GM18909 (cell line): ENCODE measurements at regions not wholly inside any gene's neighbourhood (a gene's known extent, or its start where the extent isn't known, plus 50 kb on each side); places are given as distances from the start of the nearest gene placed in this dataset.
"Not testable (repeated sequence)": the region's sequence is repeated elsewhere in the genome, so short reads cannot be mapped to it uniquely, and the experiment has no call there.

Experiments used
- ATAC-seq: cut with Tn5 transposase; IDR thresholded peaks from one replicate; pipeline ENCODE4 v1.9.1; 2021; ENCODE audit warnings: mild to moderate bottlenecking; ENCODE audit not compliant: unreplicated experiment, poor library complexity

DNA sequence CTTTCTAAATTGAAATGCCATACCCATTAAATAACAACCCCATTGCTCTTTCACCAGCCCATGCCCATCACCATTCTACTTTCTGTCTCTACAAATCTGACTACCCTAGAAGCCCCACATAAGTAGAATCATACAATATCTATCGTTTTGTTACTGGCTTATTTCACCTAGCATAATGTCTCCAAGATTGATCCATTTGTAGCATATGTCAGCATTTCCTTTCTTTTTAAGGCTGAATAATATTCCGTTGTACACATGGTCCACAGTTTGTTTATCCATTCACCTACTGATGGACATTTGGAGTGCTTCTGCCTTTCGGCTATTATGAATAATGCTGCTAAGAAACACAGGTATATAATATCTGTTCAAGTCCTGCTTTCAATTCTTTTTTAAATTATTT lies 393.1 kb upstream of the SOX9 start:
- no peak for ATAC-seq

DNA sequence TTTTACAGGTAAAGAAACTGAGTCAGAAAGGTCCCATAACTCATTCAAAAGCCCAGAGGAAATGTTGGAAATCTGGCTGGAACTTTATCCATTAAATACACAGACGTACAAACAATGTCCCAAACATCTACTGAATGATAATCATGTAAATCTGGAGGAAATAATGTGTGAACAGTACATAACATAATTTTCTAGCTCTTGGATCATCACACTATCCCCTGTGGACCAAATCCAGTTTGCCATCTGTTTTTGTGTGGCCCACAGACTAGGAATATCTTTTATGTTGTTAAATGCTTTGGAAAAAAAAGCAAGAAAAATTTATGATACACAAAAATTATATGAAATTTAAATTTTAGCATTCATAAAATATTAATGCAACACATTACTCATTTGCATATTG lies 389.9 kb upstream of the SOX9 start:
- ATAC-seq = no peak

GRCh38 chr17:71735893-71736292 lies 384.9 kb upstream of the SOX9 start:
- no peak for ATAC-seq

DNA sequence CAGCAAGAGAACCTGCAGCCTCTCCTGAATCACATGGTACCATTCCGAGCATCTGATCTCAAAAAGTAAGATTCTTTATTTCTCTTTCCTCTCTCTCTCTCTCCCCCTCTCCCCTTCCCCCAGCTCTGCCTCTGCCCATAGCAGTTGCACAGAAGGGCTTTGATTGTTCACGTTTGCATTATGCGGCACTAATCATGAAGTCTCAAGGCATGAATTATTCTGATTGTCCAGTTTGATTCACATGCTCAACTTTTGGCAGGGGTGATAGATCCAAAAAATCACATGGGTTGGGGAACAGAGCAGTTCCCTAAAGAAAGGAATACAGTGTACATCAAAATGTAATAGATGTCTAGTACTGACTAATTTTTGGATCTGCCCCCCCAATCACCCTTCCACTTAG lies 380.0 kb upstream of the SOX9 start:
- no peak for ATAC-seq

DNA sequence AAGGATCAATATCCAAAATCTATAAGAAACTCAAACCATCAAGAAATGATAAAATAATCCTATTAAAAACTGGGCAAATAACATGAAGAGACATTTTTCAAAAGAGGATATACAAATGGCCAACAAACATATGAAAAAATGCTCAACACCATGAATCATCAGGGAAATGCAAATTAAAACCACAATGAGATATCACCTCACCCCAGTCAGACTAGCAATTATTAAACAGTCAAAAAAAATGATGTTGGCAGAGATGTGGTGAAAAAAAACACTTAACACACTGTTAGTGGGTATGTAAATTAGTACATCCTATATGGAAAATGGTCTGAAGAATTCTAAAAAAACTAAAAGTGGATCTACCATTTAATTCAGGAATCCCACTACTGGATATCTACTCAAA lies 379.0 kb upstream of the SOX9 start:
- no peak for ATAC-seq

- ATAC-seq = no peak
These were observed 371.9 kb upstream of the SOX9 start for GRCh38 chr17:71748872-71749271.

DNA sequence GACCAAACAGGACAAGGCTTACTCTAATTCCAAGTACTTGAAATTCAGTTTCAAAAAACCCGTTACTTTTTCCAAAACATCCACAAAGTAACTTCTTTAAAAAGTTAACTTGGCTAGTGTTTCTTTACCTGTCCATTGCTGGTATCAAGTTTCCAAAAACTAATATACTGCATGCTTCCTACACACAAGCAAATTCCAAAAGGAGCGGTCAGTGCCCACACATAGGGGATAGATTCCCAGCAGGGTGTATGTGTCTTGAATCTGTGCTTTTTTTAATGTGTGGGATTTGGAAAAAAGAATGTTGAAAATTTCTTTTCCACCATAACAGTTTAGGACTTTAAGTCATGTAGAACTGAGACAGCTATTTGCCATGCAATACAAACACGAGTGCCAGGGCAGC lies 367.8 kb upstream of the SOX9 start:
- no peak for ATAC-seq

DNA sequence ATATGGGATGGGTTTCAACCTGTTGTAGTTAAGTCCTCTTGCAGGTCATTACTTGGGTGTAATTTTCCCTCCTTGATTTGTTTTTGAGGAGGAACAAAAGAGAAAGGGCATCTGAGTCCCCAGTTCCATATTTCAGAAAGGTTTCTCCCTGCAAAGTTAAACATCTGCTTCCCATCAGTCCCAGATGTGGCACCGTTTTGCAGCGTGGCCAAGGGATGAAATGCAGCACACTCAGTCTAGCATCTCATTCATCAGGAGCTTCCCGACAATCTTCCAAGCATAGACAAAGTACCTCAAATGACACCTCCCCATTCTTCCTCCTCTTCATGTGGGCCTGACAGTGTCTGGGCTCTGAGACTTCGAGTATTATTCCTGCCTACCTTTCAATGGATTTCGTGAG lies 363.7 kb upstream of the SOX9 start:
- no peak for ATAC-seq

GRCh38 chr17:71757956-71758355 lies 362.9 kb upstream of the SOX9 start:
- ATAC-seq = no peak

DNA sequence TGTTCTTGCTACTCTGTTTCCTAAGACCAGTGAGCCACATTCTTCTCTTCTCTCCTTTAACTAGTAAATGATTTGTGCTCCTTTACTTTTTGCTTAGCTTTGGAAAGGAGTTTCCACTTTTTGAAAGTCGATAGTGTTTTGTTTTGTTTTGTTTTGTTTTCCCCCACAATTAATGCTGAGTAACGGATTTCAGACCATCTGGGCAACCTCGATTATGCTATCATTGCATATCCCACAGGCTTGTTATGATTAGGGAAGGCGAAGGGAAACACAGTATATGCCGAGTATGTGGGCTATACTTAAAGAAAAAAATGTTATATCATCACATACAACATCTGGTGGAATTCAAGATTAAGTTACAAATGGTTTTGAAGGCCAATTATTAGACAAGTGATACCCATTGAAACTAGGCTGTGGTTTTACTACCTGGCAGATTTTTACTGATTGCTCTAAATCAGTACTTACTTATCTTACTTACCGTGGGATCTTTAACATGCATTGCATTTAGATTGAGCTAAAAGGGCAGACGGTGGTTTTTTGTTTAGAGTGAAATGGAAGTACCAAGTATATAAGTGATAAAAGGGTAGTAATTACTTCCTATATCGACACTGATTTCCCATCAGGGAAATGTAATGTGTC lies 361.3 kb upstream of the SOX9 start:
- ATAC-seq = no peak

GRCh38 chr17:71760062-71760720 lies 360.6 kb upstream of the SOX9 start:
- ATAC-seq = no peak

DNA sequence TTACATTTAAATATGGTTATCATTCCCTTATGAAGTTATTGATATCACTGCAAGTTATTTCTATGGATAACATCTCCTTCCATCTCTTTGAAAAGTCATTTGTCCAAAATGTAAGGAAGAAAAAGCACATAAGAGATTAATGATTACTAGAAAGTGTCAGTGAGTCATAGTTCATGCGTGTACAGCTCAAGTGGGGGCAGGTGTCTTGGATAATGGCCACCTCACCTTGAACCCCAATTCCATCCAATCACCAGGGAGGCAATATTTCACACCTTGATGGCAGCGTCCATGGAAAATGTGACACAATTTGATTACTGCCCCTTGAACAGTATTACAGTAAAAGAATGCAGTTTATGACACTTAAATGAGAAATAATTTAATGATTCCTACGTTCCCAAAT lies 358.3 kb upstream of the SOX9 start:
- ATAC-seq = no peak

DNA sequence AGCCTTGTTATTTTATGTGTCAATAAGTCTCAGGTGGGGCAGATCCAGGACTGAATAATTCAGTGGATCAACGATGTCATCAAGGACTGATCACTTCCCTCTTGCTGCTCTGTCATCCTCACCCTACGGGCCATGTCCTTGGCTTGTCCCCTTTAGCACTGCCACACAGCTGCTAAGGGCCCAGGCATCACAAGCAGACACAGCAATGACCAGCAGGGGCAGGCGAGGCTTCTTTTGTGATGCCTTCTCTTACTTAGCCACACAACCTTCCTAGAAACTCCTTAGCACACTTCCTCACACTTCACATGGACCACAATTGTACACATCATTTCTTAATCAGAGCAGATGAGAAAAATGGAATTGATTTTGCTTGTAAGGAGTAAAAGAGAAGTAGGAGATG lies 356.3 kb upstream of the SOX9 start:
- no peak for ATAC-seq

DNA sequence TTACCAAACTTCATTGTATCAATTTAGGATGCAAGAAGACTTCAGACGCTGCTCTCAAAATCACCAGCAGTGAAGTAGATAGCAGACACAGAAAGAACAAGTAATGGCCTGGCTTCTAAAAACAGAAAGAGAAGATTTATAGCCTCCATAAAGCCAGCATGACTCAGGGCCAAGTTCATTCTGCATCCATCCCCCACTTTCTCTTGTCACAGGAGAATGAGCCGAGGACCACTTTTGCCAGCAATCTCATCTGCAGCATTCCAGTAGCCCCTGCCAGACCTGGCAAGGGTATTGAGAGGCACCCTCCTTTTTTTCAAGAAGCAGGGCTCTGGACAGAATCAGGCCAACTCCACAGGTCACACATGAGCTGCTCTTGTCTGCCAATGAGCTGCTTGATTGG lies 355.4 kb upstream of the SOX9 start:
- ATAC-seq = no peak

GRCh38 chr17:71769850-71770249 lies 351.0 kb upstream of the SOX9 start:
- no peak for ATAC-seq

- no peak for ATAC-seq
These were observed 343.7 kb upstream of the SOX9 start for GRCh38 chr17:71777048-71777640.

- no peak for ATAC-seq
These were observed 341.3 kb upstream of the SOX9 start for GRCh38 chr17:71779482-71779881.

- ATAC-seq = no peak
These were observed 340.2 kb upstream of the SOX9 start for GRCh38 chr17:71780596-71780995.

DNA sequence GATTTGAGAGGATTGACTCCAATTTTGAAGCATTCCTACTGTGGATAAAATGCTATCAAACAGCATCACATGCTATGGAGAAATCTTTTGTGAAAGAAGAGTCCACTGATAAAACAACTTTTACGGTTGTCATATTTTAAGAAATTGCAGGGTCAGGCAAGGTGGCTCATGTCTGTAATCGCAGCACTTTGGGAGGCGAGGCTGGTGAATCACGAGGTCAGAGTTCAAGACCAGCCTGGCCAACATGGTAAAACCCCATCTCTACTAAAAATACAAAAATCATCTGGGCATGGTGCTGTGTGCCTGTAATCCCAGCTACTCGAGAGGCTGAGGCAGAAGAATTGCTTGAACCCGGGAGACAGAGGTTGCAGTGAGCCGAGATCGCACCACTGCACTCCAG lies 338.8 kb upstream of the SOX9 start:
- ATAC-seq = not testable (repeated sequence)

DNA sequence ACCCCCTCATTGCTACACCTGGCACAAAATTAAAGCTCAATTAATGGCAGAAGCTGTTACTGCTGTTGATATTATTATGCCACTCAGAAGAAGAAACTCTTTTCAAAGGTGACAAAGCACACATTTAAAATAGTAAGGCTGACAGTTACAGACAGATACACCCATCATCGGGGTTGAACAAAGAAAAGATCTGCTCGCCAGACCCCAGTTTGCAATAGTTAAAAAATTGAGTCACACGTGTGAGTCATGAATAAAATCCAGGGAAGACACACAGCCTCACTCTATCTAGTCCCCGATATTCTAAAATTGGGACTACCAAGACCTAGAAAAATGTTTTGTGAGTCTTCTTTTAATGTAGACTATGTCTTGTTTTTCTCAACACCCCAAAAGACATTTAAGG lies 330.0 kb upstream of the SOX9 start:
- no peak for ATAC-seq

- ATAC-seq = no peak
These were observed 329.5 kb upstream of the SOX9 start for GRCh38 chr17:71791311-71791710.

GRCh38 chr17:71792966-71793365 lies 327.9 kb upstream of the SOX9 start:
- ATAC-seq = no peak
